SKM-1 treated with dmso at 0.1 percent for 144 hours (cell line): ENCODE measurements at regions not wholly inside any gene's neighbourhood (a gene's known extent, or its start where the extent isn't known, plus 50 kb on each side); places are given as distances from the start of the nearest gene placed in this dataset.
A peak's percentile ranks its signal among the peaks of the same experiment; 100 is the strongest.
"Not testable (repeated sequence)": the region's sequence is repeated elsewhere in the genome, so short reads cannot be mapped to it uniquely, and the experiment has no call there.

ENCODE experiments used
- DNase-seq: peaks from one replicate; lab custom pipeline; 2025; ENCODE audit not compliant: unreplicated experiment; lab: John Stamatoyannopoulos, UW

DNA sequence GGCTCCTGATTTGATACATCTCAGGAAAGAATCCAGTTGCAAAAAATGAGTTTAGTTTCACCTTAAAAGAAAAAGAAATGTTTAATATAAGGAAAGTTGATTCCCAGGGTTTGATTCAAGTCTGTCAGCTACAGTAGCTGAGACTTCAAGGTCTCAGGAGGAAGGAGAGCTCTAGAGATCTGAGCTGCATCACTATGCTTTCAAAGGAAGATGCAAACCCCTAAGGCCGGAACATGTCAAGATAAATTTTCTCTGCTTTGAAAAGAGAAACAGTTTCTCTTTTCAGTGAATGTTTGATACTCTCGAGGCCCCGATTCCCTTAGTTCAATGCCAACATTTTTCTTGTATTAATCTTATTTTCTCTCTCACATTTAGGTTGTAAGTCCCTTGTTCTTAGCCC, 128.6 kb downstream of the RGPD3 start:
- no peak for DNase-seq

DNA sequence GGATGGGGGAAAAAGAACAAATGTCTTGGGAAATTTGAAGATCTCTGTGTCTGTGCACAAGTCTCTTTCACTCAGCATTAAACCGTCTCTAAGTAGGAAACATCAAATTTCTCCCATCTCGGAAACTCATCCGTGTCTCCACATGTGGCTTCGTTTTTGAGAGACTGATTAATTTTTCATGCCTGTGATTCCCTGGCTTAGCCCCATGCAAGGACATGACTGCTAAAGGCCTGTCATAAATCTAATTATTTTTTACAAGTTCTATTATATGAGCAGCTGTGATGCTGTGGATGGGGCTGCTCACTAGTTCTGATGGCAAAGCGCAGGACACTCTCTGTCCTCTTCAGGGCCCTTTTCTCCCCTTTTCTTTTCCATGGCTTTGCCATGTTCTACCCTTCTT, 129.1 kb downstream of the RGPD3 start:
- DNase-seq, result no peak

DNA sequence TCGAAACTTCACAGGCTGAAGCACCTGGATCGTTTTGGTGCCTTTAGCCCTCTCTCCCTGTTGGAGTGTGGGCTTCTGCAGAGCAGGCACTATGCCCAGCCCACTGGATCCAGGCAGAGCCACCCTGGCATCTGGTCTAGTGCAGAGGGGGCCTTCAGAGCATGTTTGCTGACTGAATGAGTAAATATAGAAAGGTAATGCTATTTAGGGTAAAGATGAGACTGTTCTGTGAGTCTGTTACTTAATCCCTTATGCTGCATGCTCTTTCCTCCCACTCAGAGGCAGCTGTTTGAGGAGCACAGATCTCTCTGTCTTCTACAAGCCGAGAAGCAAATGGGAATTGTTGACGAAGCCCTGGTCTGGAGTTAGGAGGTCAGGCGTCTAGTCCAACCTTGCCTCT, 130.2 kb downstream of the RGPD3 start:
- no peak for DNase-seq

DNA sequence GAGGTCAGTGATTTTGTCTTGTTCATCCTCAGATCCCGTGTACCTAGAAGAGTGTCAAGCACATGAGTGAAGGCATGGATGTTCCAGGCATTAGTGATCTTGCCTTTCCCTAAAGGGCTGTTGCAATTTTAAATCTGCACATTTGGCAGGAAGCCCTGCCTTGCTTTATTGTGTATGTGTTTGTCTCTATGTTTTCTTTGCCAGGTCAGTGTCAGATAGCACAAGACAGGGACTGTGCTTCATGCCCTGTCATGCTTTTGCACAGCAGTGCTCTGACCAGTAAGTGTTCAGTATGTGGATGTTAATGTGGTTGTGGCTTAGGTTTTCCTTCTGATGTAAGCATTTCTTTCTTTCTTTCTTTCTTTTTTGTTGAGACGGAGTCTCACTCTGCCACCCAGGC, 131.5 kb downstream of the RGPD3 start:
- DNase-seq, result no peak

- no peak for DNase-seq
These were observed 132.1 kb downstream of the RGPD3 start for GRCh38 chr2:106336108-106336507.

- no peak for DNase-seq
These were observed 133.4 kb downstream of the RGPD3 start for GRCh38 chr2:106334802-106335201.

GRCh38 chr2:106333253-106333873, 134.8 kb downstream of the RGPD3 start:
- not testable (repeated sequence) for DNase-seq

GRCh38 chr2:106332054-106332453, 136.2 kb downstream of the RGPD3 start:
- no peak for DNase-seq

- peak; percentile 81 for DNase-seq
These were observed 136.5 kb upstream of the UXS1 start for GRCh38 chr2:106330384-106331261.

DNA sequence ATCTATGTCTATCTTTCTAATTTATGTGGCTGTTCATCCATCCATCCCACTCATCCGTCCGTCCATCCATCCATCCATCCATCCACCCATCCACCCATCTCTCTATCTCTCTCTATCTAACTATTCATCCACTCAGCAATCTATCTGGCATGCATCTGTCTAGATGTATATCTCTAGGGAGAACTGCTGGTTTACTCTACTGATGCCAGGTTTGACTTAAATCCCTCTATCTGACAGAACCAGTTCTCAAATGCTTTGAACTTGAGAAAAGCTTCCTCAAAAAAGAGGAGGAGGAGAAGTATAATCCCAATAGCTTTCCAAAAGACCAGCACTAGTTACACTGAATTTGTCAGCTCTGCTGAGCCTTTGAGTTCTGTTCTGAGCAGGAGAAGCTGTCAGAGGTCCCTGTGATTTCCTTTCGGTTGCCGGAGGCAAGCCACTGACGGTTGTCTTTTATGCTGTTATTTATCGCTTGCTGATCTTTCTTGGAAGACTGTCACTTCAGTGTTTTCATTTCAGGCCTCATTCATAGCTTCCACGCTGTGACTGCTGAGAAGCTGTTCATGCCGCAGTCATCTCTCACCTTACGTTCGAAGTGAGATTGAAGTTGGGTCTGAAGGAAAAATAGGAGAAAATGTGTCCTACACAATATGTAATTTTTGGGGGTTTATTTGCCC, 129.4 kb upstream of the UXS1 start:
- no peak for DNase-seq

DNA sequence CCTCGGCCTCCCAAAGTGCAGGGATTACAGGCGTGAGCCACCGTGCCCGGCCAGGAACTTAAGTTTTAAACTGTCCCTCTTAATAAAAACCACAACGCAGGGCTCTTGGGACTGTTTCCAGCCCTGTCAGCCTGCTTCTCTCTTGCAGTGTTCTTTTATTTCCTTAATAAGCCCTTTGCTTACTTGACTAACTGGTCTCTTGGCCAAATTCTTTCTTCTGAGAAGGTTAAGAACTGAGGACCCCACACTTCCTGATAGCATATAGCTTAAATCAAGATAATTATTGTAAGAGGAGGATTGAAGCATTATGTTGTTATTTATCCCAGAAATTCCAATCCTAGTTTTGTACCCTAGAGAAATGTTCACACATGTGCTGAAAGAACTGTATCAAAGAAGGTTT, 128.2 kb upstream of the UXS1 start:
- DNase-seq, result no peak

DNA sequence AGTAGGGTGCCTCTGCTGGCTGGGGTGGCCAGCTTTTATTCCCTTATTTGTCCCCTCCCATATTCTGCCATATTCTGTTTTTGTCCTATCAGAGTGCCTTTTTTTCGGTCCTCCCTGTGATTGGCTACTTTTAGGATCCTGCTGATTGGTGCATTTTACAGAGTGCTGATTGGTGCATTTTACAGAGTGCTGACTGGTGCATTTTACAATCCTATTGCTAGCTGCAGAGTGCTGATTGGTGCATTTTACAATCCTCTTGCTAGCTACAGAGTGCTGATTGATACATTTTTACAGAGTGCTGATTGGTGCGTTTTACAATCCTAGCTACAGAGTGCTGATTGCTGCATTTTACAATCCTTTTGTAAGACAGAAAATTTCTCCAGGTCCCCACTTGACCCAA, 126.3 kb upstream of the UXS1 start:
- DNase-seq, result not testable (repeated sequence)

DNA sequence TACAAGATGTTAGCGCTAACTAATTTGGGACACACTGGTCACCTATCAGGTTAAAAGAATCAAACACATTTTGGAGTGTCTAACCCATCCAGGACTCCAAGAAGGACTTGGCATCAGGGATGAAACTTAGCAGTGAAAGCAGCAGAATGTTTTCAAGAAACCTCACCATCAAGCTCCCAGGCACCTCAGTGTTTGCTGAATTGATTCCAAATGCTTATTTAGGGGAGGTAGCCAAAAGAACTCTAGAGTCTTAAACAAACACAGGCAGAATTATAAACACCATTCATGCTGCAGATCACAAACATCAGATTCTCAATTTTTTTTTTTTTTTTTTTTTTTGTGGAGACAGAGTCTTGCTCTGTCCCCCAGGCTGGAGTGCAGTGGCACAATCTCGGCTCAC, 122.8 kb upstream of the UXS1 start:
- DNase-seq, result no peak

GRCh38 chr2:106314444-106314843, 120.3 kb upstream of the UXS1 start:
- peak; percentile 5 for DNase-seq

GRCh38 chr2:106311041-106311370, 116.9 kb upstream of the UXS1 start:
- DNase-seq, result no peak

- no peak for DNase-seq
These were observed 113.8 kb upstream of the UXS1 start for GRCh38 chr2:106307860-106308259.

DNA sequence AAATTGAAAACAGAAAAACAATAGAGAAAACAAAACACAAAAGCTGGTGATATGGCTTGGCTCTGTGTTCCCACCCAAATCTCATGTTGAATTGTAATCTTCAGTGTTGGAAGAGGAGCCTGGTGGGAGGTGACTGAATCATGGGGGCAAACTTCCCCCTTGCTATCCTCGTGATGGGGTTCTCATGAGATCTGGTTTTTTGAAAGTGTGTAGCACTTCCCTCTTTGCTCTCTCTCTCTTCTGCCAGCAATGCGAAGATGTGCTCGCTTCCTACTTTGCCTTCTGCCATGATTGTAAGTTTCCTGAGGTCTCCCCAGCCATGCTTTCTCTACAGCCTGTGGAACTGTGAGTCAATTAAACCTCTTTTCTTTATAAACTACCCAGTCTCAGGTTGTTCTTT, 112.3 kb upstream of the UXS1 start:
- DNase-seq, result no peak

- DNase-seq, result no peak
These were observed 110.6 kb upstream of the UXS1 start for GRCh38 chr2:106304612-106305184.

- DNase-seq, result no peak
These were observed 105.6 kb upstream of the UXS1 start for GRCh38 chr2:106299696-106300095.

DNA sequence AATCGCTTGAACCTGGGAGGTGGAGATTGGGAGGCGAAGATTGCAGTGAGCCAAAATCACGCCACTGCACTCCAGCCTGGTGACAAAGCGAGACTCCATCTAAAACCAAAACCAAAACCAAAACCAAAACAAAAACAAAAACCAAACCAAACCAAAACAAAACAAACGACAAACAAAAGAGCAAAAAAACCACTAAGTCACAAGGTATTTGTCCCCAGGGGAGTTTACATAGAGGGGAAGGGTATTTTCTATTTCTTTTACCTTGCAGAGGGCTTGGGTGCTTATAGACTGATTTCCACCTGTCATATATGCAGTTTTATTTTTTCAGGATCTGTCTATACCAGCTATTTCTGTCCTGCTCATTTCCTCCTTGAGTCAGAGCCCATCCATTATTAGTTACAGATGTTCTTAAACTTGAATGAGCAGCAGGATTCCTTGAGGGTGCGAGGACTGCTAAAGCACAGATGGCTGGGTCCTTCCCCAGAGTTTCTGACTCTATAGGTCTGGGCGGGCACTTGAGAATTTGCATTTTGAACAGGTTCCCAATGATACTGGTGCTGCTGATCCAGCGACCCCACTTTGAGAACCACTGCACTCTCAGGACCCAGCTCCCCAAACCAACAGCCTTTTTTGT, 102.2 kb upstream of the UXS1 start:
- DNase-seq, result no peak

GRCh38 chr2:106294182-106294581, 100.1 kb upstream of the UXS1 start:
- DNase-seq, result no peak
